ENCODE measurements at regions not wholly inside any gene's neighbourhood (a gene's known extent, or its start where the extent isn't known, plus 50 kb on each side); places are given as distances from the start of the nearest gene placed in this dataset.

DNA sequence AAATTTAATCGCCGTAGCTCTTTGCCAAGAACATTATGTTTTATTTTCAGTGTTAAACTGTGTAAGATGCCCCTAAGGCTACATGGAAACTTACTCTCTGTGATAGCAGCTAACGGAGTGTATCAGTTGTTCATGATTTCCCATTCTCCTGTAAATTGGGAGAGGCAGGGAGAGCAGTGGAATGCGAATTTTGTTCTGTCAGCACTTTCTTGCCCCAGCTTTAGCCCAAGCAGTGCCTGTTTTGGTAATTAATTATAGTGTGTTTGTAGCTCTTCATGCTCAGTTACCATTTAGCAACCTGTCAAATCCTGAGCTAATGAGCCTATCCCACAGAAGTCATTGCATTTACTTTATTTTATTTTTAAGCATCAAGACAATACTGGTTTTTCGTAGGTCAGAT, 475.1 kb upstream of the RBFOX1 start:
- Mint-ChIP-seq H3K4me1 (no peaks in the 10 kb centered on the region), H3K36me3 (no peaks in the 10 kb centered on the region), H3K4me3 (no peak overlapping the region), H3K27ac (no peak overlapping the region), H3K27me3 (no peaks in the 10 kb centered on the region), H3K9me3 (no peaks in the 10 kb centered on the region)

DNA sequence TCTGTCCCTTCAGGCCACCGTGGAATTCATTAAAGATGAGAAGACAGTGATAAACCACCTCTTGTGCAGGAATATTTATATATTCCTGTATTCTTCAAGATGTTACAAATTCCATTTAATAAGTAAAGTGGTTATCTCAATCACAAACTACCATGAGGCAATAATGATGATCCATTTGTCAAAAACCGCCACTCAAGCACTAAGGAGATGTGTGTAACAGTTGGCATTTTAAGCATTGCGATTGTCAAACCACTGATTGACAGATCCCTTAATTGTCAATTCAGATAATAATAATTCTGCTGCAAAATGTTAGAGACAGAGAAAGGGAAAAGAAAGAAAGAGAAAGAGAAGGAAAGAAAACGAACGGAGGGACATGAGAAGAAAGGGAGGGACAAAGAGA, 476.1 kb upstream of the RBFOX1 start:
- Mint-ChIP-seq H3K27me3 (no peaks in the 10 kb centered on the region), H3K4me3 (no peak overlapping the region), H3K9me3 (no peaks in the 10 kb centered on the region), H3K27ac (no peak overlapping the region), H3K36me3 (no peaks in the 10 kb centered on the region), H3K4me1 (no peaks in the 10 kb centered on the region)

DNA sequence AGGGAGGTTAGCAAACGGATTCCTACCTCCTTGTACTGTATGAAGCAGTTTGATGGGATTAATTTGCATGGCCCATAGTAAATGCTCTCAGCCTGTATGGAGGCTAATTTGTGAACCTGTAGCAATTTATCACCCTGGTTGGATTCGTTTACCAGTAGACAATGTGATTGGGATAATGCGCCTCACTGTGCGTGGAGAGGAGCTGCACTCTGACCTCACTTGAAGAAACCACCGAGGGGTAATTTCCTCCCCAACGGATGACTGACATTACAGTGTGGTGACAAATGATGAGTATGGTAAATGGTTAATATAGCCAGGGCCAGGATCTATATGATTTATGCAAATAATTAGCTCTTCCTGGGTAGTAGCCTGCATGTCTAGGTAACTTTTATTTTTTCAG, 479.1 kb upstream of the RBFOX1 start:
- Mint-ChIP-seq H3K4me3 (no peak overlapping the region), H3K27me3 (no peaks in the 10 kb centered on the region), H3K9me3 (peaks cover 9% of the 10 kb centered on the region), H3K4me1 (no peaks in the 10 kb centered on the region), H3K36me3 (no peaks in the 10 kb centered on the region), H3K27ac (no peak overlapping the region)

DNA sequence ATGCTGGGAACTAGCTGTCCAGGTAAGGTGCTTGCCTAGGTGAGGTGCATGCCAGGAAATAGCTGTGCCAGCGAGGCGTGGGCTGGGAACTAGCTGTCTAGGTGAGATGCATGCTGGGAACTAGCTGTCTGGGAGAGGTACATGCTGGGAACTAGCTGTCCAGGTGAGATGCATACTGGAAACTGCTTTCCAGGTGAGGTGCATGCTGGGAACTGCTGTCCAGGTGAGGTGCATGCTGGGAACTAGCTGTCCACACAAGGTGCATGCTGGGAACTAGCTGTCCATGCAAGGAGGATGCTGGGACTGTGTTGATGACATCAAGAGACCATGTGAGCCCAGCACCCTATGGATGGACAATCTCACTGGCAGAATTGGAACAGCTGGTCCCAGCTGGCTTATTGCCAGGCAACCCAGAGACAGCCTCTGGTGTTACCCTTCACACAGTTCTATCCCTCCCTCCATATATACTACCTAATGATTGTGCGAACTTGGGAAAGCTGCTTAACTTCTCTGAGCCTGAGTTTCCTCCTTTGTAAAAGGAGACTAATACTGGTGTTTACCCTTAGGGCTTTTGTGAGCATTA, 479.9 kb upstream of the RBFOX1 start:
- no peaks in the 10 kb centered on the region for H3K27me3 Mint-ChIP-seq

DNA sequence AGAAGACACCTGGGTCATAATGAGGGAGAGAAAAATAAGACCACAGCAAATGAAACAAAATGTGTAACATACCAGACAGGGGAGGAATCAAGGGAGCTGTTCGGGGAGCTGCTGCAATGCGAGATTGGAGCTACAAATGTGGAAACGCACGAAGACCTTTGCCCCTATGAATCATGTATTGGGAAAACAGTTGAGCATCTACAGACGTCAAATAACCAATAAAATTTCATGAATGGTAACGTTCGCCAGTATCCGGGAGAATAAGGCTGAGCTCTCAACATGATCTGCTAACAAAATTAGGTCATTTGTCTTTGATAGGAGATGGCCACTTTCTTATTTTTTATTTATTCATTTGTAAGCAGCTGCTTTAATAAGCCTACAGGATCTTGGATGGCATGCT, 486.2 kb upstream of the RBFOX1 start:
- Mint-ChIP-seq H3K27ac (no peak overlapping the region), H3K9me3 (peaks cover 22% of the 10 kb centered on the region), H3K4me1 (no peaks in the 10 kb centered on the region), H3K36me3 (no peaks in the 10 kb centered on the region), H3K27me3 (no peaks in the 10 kb centered on the region), H3K4me3 (no peak overlapping the region)

More for the DNA sequence above, 479.9 kb upstream of the RBFOX1 start:
- H3K9me3 Mint-ChIP-seq = peaks cover 9% of the 10 kb centered on the region
- no peaks in the 10 kb centered on the region for H3K4me1 Mint-ChIP-seq
- no peak overlapping the region for H3K27ac Mint-ChIP-seq
- H3K36me3 Mint-ChIP-seq = no peaks in the 10 kb centered on the region
- no peak overlapping the region for H3K4me3 Mint-ChIP-seq

DNA sequence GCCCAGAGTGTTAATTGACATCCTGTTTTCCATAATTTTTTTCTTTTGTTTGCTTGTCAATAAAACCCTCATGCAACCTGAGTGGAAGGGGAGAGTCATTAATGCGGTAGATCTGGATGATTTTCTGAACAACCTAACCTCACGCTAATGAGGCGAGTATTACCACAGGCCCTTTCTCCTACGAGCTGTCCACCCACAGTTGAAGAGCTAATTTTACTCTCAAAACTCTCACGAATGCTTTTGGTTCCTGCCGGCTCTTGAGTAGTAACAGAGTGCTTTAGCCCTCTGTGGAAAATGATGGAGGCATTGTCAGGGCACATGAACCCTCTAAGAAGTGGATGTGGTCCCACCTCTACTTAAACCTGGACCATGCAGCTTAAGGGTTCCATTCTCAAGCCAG, 491.3 kb upstream of the RBFOX1 start:
- H3K27me3 Mint-ChIP-seq = no peaks in the 10 kb centered on the region
- H3K4me1 Mint-ChIP-seq = no peaks in the 10 kb centered on the region
- H3K9me3 Mint-ChIP-seq = peaks cover 10% of the 10 kb centered on the region
- no peak overlapping the region for H3K27ac Mint-ChIP-seq
- H3K36me3 Mint-ChIP-seq = no peaks in the 10 kb centered on the region
- H3K4me3 Mint-ChIP-seq = no peak overlapping the region

DNA sequence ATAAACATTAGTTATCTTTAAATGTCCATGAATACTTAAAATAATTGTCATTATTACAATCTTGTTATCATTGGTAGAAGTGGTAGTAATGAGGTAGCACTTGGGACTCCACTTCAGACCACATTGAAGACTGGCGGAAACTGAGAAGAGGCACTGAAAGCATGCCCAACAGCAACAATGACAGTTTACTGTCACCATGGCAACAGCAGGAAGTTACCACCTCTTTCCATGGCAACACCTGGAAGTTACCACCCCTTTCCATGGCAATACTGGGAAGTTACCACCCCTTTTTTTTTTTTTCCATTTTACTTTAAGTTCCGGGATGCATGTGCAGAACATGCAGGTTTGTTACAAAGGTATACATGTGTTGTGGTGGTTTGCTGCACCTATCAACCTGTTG, 494.9 kb upstream of the RBFOX1 start:
- H3K36me3 Mint-ChIP-seq = no peaks in the 10 kb centered on the region

DNA sequence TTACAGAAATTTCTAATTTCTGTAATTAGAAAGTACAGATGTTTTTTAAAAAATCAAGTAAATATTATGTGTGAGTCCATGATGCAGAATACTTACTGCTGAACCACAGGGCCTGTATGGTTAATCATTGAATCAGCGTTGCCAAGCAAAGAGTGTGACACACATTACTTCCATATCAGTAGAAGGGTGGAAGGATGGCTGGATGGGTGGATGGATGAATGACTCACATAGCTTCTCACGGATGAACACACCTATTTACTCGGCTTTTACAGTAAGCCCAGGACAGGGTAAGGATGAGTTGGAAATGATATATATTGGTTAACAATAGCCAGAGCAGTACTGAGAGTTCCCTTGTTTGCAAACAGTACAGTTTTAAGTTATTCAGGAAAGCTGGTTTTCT, 495.9 kb upstream of the RBFOX1 start:
- Mint-ChIP-seq H3K27ac (no peak overlapping the region), H3K4me1 (no peaks in the 10 kb centered on the region), H3K9me3 (peaks cover 5% of the 10 kb centered on the region), H3K36me3 (no peaks in the 10 kb centered on the region), H3K27me3 (no peaks in the 10 kb centered on the region), H3K4me3 (no peak overlapping the region)

More for the DNA sequence above, 494.9 kb upstream of the RBFOX1 start:
- Mint-ChIP-seq H3K4me3 (no peak overlapping the region), H3K27me3 (no peaks in the 10 kb centered on the region), H3K27ac (no peak overlapping the region), H3K4me1 (no peaks in the 10 kb centered on the region), H3K9me3 (peaks cover 5% of the 10 kb centered on the region)

DNA sequence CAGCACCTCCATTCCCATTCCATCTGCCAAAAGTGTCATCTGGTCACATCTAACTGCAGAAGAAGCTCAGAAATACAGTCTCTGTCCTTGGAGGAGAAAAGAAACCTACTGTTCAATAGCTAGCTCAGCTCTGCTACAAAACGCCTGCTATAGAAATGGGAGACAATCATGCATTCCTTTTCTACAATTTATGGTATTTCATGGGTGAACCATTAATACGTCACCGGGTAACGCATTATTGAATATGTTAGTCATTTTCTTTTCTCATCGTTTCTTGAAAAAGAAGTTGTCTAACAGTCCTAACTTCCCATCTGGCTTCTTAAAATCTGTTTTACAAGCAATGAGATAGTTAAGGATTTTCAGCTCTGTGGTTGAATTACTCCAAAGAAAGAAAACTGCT, 496.7 kb upstream of the RBFOX1 start:
- Mint-ChIP-seq H3K27me3 (no peaks in the 10 kb centered on the region), H3K27ac (no peak overlapping the region), H3K9me3 (peaks cover 5% of the 10 kb centered on the region), H3K4me1 (no peaks in the 10 kb centered on the region), H3K36me3 (no peaks in the 10 kb centered on the region), H3K4me3 (no peak overlapping the region)

DNA sequence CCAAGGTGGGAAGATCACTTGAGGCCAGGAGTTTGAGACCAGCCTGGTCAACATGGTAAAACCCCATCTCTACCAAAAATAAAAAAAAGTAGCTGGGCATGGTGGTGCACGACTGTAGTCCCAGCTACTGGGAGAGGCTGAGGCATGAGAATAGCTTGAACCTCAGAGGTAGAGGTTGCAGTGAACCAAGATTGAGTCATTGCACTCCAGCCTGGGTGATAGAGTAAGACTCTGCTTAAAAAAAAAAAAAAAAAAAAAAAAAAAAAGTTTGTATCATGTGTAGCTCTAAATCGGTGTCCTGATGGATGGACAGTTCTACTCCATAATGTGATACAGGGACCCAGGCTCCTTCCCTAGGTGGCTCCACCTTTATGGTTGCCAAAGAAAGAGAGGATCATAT, 497.1 kb upstream of the RBFOX1 start:
- Mint-ChIP-seq H3K27ac (no peak overlapping the region), H3K9me3 (peaks cover 5% of the 10 kb centered on the region), H3K27me3 (no peaks in the 10 kb centered on the region), H3K4me3 (no peak overlapping the region), H3K4me1 (no peaks in the 10 kb centered on the region), H3K36me3 (no peaks in the 10 kb centered on the region)

DNA sequence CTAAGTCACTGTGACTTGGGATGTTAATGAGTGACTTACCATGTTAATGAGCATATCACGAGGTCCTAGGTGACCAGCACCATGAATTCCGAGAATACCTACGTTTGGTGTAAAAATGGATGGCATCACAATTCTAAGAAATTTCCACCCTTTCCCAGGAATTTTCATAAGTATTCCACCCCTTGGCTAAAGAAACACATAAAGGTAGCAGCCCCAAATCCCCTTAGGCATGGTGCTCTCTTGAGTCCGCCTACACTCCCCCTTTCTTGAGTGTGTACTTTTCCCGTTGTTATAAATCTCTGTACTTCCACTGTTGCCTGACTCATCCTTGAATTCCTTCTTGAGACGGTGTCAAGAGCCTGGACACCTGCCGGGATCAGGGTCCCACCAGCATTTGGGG, 504.0 kb upstream of the RBFOX1 start:
- Mint-ChIP-seq H3K4me1 (no peaks in the 10 kb centered on the region), H3K27ac (no peak overlapping the region), H3K4me3 (no peak overlapping the region), H3K36me3 (no peaks in the 10 kb centered on the region), H3K27me3 (no peaks in the 10 kb centered on the region), H3K9me3 (peaks cover 8% of the 10 kb centered on the region)

DNA sequence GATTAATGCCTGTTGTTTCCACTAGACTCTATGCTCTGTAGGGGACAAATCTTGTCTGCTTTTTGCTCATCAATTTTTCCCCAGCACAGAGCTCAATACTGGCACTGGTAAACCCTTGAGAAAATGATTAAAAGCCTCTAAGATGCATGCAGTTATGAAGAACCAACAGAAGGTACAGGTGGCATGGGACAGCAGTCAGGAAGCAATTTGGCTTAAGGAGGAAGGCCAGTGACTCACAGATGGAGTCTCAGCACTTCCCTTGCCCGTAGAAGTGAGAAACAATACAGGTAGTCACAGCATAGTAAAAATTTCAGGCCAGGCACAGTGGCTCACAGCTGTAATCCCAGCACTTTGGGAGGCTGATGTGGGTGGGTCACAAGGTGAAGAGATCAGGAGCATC, 504.7 kb upstream of the RBFOX1 start:
- Mint-ChIP-seq H3K36me3 (no peaks in the 10 kb centered on the region), H3K27me3 (no peaks in the 10 kb centered on the region), H3K27ac (no peak overlapping the region), H3K4me3 (no peak overlapping the region), H3K4me1 (no peaks in the 10 kb centered on the region), H3K9me3 (peaks cover 4% of the 10 kb centered on the region)

DNA sequence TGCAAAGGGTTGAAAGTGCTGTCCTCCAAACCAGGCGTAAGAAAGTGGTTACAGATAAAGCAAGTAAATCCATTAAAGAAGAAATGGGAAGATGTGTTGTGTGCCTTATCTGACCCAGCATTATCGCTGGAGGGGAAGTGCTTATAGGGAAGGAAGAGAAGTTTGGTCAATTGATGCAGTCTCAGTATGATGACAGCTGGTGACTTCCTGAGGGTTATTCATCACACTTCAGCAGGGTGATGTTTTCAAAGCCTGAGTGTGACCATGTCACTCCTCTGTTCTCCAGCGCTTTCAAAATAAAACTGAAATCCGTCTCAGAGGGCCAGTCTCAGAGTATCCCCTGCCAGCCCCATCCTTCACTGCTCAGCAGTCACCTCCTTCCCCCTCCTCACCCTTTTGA, 505.4 kb upstream of the RBFOX1 start:
- H3K4me3 Mint-ChIP-seq = no peak overlapping the region
- no peak overlapping the region for H3K27ac Mint-ChIP-seq
- no peaks in the 10 kb centered on the region for H3K27me3 Mint-ChIP-seq
- H3K9me3 Mint-ChIP-seq = peaks cover 4% of the 10 kb centered on the region
- no peaks in the 10 kb centered on the region for H3K4me1 Mint-ChIP-seq
- no peaks in the 10 kb centered on the region for H3K36me3 Mint-ChIP-seq

DNA sequence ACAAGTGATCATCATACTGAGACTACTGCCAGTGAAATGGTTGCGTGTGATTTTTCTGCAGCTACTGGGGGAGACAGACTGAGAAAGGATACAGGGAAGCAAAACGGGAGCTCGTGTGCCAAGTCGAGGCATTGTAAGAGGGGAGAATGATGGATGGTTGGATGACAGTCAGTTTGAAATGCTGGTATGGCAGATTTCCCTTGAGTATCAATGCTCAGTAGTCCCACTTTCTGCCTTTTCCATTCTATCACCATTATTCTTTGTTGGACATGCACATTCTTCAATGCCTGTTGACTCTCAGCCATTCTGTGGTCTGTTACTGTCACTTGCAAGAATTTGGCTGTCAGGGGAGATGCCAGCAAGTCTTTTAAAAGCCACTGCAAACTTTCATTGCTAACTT, 510.6 kb upstream of the RBFOX1 start:
- Mint-ChIP-seq H3K27me3 (no peaks in the 10 kb centered on the region), H3K4me1 (no peaks in the 10 kb centered on the region), H3K27ac (no peak overlapping the region), H3K4me3 (no peak overlapping the region), H3K9me3 (peaks cover 12% of the 10 kb centered on the region), H3K36me3 (no peaks in the 10 kb centered on the region)

DNA sequence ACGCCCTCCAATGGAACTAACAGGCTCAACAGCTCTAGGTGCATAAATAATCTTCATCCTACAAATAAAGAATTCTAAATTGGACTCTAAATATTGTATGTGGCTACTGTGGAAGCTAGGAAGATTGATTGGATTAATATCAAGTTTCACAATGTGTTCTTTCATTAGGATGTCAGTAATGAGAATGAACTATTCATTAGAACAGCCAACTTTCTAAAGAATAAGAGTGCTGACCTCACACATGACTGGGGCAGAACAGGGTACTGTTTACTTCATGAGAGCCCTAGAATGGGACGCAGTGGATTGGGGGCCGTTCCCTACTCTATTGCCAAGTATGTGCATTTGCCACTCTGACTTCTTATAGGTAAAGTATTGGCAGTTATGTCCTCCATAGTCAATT, 528.2 kb upstream of the RBFOX1 start:
- Mint-ChIP-seq H3K27me3 (no peaks in the 10 kb centered on the region), H3K36me3 (no peaks in the 10 kb centered on the region), H3K27ac (no peak overlapping the region), H3K4me3 (no peak overlapping the region), H3K9me3 (no peaks in the 10 kb centered on the region), H3K4me1 (no peaks in the 10 kb centered on the region)

DNA sequence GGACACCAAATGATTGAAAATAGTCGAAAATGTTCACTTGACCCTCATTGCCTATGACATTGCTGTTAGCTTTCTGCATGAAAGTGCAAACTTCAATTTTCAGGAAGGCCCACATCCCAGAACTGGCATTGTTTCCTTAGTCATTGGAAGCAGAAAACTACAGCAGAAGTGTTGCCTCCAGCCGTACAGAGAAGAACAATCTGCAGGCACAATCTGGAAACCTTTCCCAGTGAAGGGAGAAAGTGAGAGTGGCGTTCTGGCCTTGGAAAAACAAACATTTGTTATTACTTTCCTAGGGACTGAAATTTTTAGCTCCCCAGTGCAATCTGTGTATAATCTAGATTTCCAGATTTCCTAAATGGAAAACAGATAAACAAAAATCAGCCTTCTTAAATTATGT, 529.5 kb upstream of the RBFOX1 start:
- no peaks in the 10 kb centered on the region for H3K9me3 Mint-ChIP-seq
- H3K27ac Mint-ChIP-seq = no peak overlapping the region
- H3K4me1 Mint-ChIP-seq = no peaks in the 10 kb centered on the region
- no peaks in the 10 kb centered on the region for H3K36me3 Mint-ChIP-seq
- H3K4me3 Mint-ChIP-seq = no peak overlapping the region
- H3K27me3 Mint-ChIP-seq = no peaks in the 10 kb centered on the region

DNA sequence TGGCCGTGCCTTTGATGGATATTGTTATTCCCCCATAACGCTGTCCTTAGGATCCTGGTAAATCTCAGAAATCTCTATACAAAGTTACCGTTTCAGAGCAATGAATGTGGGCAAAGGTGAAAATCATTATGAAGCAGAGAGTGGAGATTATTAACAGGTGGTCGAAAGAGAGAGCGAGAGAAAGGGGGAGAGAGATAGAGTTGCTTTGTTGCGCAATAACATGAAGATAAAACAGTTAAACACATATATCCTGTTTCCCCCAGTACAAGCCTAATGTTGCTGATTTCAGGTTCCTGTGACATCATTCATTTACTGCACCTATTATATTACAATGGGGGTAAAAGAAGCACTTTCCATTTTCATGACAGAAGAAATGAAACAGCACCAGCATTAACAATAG, 535.4 kb upstream of the RBFOX1 start:
- no peaks in the 10 kb centered on the region for H3K27me3 Mint-ChIP-seq
- peaks cover 14% of the 10 kb centered on the region for H3K9me3 Mint-ChIP-seq

More for the DNA sequence above, 535.4 kb upstream of the RBFOX1 start:
- H3K4me1 Mint-ChIP-seq = no peaks in the 10 kb centered on the region
- no peaks in the 10 kb centered on the region for H3K36me3 Mint-ChIP-seq
- H3K4me3 Mint-ChIP-seq = no peak overlapping the region
- H3K27ac Mint-ChIP-seq = no peak overlapping the region

All from activated naive CD4-positive, alpha-beta T cell treated with anti-CD3 and anti-CD28 coated beads, Interleukin-2, amount 50 U/mL, for 24 hours (primary cell).